Neutrophil (primary cell): ENCODE measurements at regions not wholly inside any gene's neighbourhood (a gene's known extent, or its start where the extent isn't known, plus 50 kb on each side); places are given as distances from the start of the nearest gene placed in this dataset.

Experiments used
- H3K27ac ChIP-seq: fragments of 200-600 bp; sonication (generic); 2 replicates; pipeline ENCODE4 v1.5.1; 2016; ENCODE audit warnings: mild to moderate bottlenecking, moderate library complexity
- H3K27me3 ChIP-seq: fragments of 200-600 bp; sonication (generic); 2 replicates; pipeline ENCODE4 v1.6.0; 2016; ENCODE audit warnings: mild to moderate bottlenecking
- H3K36me3 ChIP-seq: fragments of 200-600 bp; sonication (generic); 2 replicates; pipeline ENCODE4 v1.5.1; 2017
- H3K4me1 ChIP-seq, 2 experiments: fragments of 200-600 bp in 1 of 2; sonication (generic) in 1 of 2; 1 replicate in 1 of 2; 2 replicates in 1 of 2; pipeline versions ENCODE4 v1.5.1 to v1.6.1; 2013 to 2016; ENCODE audit warnings: low read depth in 1 of 2, low read length in 1 of 2, mild to moderate bottlenecking in 1 of 2, moderate library complexity in 1 of 2; ENCODE audit not compliant: control insufficient read depth in 1 of 2, insufficient read depth in 1 of 2
- H3K4me3 ChIP-seq, 2 experiments: fragments of 200-600 bp in 1 of 2; sonication (generic) in 1 of 2; 1 replicate in 1 of 2; 2 replicates in 1 of 2; pipeline ENCODE4 v1.5.1; 2013 to 2016; ENCODE audit warnings: low read depth in 1 of 2, low read length in 1 of 2, mild to moderate bottlenecking in 1 of 2, moderate library complexity in 1 of 2
- H3K9me3 ChIP-seq: fragments of 200-600 bp; sonication (generic); 2 replicates; pipeline ENCODE4 v1.5.1; 2016
- TF ChIP-seq, protein P1 (sequence below): fragments of 200-600 bp; sonication (generic); IDR thresholded peaks from 2 replicates; pipeline ENCODE4 v1.5.1; 2016; ENCODE audit warnings: antibody characterized with exemption

- Histone ChIP-seq H3K9me3 (no peaks in the 10 kb centered on the region), H3K4me3 (no peak overlapping the region), H3K4me1 (no peaks in the 10 kb centered on the region), H3K36me3 (no peaks in the 10 kb centered on the region), H3K27ac (no peak overlapping the region), H3K27me3 (peaks cover 27% of the 10 kb centered on the region)
- TF ChIP-seq, protein P1, sequence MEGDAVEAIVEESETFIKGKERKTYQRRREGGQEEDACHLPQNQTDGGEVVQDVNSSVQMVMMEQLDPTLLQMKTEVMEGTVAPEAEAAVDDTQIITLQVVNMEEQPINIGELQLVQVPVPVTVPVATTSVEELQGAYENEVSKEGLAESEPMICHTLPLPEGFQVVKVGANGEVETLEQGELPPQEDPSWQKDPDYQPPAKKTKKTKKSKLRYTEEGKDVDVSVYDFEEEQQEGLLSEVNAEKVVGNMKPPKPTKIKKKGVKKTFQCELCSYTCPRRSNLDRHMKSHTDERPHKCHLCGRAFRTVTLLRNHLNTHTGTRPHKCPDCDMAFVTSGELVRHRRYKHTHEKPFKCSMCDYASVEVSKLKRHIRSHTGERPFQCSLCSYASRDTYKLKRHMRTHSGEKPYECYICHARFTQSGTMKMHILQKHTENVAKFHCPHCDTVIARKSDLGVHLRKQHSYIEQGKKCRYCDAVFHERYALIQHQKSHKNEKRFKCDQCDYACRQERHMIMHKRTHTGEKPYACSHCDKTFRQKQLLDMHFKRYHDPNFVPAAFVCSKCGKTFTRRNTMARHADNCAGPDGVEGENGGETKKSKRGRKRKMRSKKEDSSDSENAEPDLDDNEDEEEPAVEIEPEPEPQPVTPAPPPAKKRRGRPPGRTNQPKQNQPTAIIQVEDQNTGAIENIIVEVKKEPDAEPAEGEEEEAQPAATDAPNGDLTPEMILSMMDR: no peak
These were observed 310.2 kb downstream of the ASMT start for GRCh38 chrX:1925053-1925481.

- H3K9me3 ChIP-seq: no peaks in the 10 kb centered on the region
- TF ChIP-seq, protein P1: no peak
- H3K27me3 ChIP-seq: peaks cover 26% of the 10 kb centered on the region
- no peak overlapping the region for H3K4me3 ChIP-seq
- no peak overlapping the region for H3K27ac ChIP-seq
- H3K36me3 ChIP-seq: no peaks in the 10 kb centered on the region
- no peaks in the 10 kb centered on the region for H3K4me1 ChIP-seq
These were observed 313.9 kb downstream of the ASMT start for GRCh38 chrX:1928805-1929204.

DNA sequence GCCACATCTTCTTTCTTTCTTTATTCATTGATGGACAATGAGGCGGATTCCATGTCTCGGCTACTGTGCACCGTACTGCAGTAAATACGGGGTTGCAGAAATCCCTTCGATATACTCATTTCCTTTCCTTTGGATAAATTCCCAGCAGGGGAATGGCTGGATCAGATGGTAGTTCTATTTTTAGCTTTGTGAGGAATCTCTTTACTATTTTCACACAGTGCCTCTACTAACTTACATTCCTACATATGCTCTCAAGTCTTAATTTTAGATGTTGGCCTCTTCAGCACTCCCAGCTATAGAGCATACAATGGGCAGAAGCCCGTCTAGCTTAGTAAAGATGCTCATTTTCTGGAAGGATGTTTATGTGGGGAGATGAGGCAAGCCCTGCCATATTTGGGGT is 317.4 kb downstream of the ASMT start:
- Histone ChIP-seq H3K27me3 (no peaks in the 10 kb centered on the region), H3K36me3 (no peaks in the 10 kb centered on the region), H3K27ac (no peak overlapping the region), H3K4me3 (no peak overlapping the region), H3K9me3 (no peaks in the 10 kb centered on the region), H3K4me1 (no peaks in the 10 kb centered on the region)
- TF ChIP-seq, protein P1: no peak

DNA sequence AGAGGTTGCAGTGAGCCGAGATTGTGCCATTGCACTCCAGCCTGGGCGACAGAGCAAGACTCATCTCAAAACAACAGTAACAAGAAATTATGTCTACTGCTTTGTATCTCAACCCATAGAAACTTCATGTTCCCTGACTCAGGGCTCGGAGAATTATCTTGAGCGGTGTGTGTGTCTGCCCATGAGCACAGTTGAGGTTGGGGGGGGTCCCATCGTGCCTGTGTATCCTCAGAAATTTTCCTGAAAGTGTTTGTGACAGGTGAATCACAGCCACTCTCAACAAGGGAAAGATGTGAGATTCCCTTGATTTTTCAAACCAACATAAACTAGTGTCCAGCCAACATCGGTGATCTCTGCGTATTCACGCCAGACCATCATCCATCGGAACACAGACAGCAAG is 319.1 kb downstream of the ASMT start:
- Histone ChIP-seq H3K27ac (no peak overlapping the region), H3K9me3 (no peaks in the 10 kb centered on the region), H3K4me3 (no peak overlapping the region), H3K27me3 (no peaks in the 10 kb centered on the region), H3K36me3 (no peaks in the 10 kb centered on the region), H3K4me1 (no peaks in the 10 kb centered on the region)
- TF ChIP-seq, protein P1: no peak

DNA sequence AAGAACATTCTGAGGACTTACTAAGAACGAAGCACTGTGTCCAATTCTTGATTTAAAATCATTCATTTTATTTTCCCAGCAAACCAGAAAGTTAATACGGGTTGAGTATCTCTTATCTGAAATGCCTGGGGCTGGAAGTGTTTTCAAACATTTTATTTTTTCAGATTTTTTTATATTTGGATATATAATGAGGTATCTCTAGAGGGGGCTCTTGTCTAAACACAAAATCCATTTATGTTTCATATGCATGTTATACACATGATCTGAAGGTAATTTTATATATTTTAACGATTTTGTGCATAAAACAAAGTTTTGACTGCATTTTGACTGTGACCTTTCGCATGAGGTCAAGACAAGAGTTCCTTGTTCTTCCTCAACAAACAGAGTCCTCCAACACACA is 320.9 kb downstream of the ASMT start:
- no peaks in the 10 kb centered on the region for H3K27me3 ChIP-seq
- no peaks in the 10 kb centered on the region for H3K9me3 ChIP-seq
- no peaks in the 10 kb centered on the region for H3K36me3 ChIP-seq
- no peaks in the 10 kb centered on the region for H3K4me1 ChIP-seq
- H3K4me3 ChIP-seq: no peak overlapping the region
- no peak overlapping the region for H3K27ac ChIP-seq
- TF ChIP-seq, protein P1: no peak

DNA sequence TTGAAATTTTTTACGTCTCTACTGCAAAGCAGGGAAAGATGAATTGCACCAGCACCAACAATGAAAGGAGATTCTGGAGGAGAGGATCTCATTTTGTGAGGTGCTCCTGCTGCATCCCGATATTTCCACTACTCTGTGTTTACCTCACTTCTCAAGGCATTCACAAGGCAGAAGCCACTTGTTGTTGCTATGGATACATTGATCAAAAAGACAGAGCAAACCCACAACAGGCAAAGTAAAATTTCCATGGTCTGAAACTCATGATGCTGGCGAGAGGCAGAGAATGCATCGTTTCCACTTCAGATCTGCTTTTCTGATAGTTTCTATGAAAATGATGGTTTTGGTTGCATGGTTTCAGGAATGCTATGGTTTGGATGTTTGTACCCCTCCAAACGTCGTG is 323.3 kb downstream of the ASMT start:
- H3K9me3 ChIP-seq: no peaks in the 10 kb centered on the region
- no peaks in the 10 kb centered on the region for H3K4me1 ChIP-seq
- TF ChIP-seq, protein P1: no peak

More for the DNA sequence above, 323.3 kb downstream of the ASMT start:
- no peak overlapping the region for H3K4me3 ChIP-seq
- no peaks in the 10 kb centered on the region for H3K27me3 ChIP-seq
- H3K36me3 ChIP-seq: no peaks in the 10 kb centered on the region
- no peak overlapping the region for H3K27ac ChIP-seq
